ENCODE measurements at regions not wholly inside any gene's neighbourhood (a gene's known extent, or its start where the extent isn't known, plus 50 kb on each side); places are given as distances from the start of the nearest gene placed in this dataset.

- no peak overlapping the region for H2AFZ ChIP-seq (ENCODE audit: low read depth, low read length)
- dilution Hi-C loops (cut with MboI; ENCODE audit: extremely low pct_ligation_motif_present, low sequenced_read_pairs): no loop called here
- H3K9me3 ChIP-seq (replicated peaks; ENCODE audit: control insufficient read depth, insufficient read depth, low read length): no peaks in the 10 kb centered on the region
- H3K27me3 ChIP-seq (ENCODE audit: control insufficient read depth in 2 of 2, insufficient read depth in 2 of 2, low read length in 2 of 2): no peaks in the 10 kb centered on the region
- H4K20me1 ChIP-seq (replicated peaks; ENCODE audit: control insufficient read depth, extremely low read depth, insufficient read depth, low read length): no peaks in the 10 kb centered on the region
- H3K79me2 ChIP-seq (ENCODE audit: control insufficient read depth, insufficient read depth, low read length): no peaks in the 10 kb centered on the region
- intact Hi-C loops (cut with micrococcal nuclease): no loop called here
- H3K4me2 ChIP-seq (ENCODE audit: insufficient read depth, low read length): no peak overlapping the region
- CTCF ChIA-PET: interaction anchor here (1.0 kb wide), 1 partner anchor 14 kb away, joined by 3 read pairs; no protein-coding TSS in a partner anchor
- no peaks in the 10 kb centered on the region for H3K4me1 ChIP-seq (ENCODE audit: control insufficient read depth, extremely low read depth, insufficient read depth, low read length)
- TF ChIP-seq EZH2 (IDR thresholded peaks at IDR 0.05; ENCODE audit: borderline replicate concordance, low read depth, low read length, severe bottlenecking) (no peak), POLR2AphosphoS5 (IDR thresholded peaks at IDR 0.05; ENCODE audit: insufficient read depth, low read depth, low read length) (no peak), FOS (IDR thresholded peaks at IDR 0.05; ENCODE audit: borderline replicate concordance, insufficient read depth, low read length) (no peak), CTCF (IDR thresholded peaks at IDR 0.05; ENCODE audit: extremely low read depth in 1 of 2, insufficient read depth in 1 of 2, low read depth in 1 of 2, low read length in 2 of 2) (no peak), JUN (IDR thresholded peaks at IDR 0.05; ENCODE audit: borderline replicate concordance, insufficient read depth, insufficient read length, low read depth) (no peak), POLR2A (IDR thresholded peaks at IDR 0.05; ENCODE audit: low read depth, low read length) (no peak), MYC (IDR thresholded peaks at IDR 0.05; ENCODE audit: low read depth, low read length) (no peak), MAX (IDR thresholded peaks at IDR 0.05; ENCODE audit: insufficient read depth, insufficient read length) (no peak), GATA2 (IDR thresholded peaks at IDR 0.05; ENCODE audit: insufficient read depth, insufficient read length, low read depth, low read length) (no peak)
- H3K9ac ChIP-seq (replicated peaks; ENCODE audit: extremely low read depth, insufficient read depth, low read length): no peak overlapping the region
- H3K9me1 ChIP-seq (replicated peaks; ENCODE audit: control insufficient read depth, extremely low read depth, insufficient read depth, low read length): no peaks in the 10 kb centered on the region
- no peak overlapping the region for H3K27ac ChIP-seq (ENCODE audit: insufficient read depth, low read depth, low read length)
- DNase-seq (ENCODE audit: low read depth, low spot score): no peak
- no peaks in the 10 kb centered on the region for H3K36me3 ChIP-seq (ENCODE audit: control insufficient read depth in 2 of 2, extremely low read depth in 1 of 2, insufficient read depth in 2 of 2, low read length in 2 of 2)
- POLR2A ChIA-PET: no interaction called here
- H3K4me3 ChIP-seq (replicated peaks in 1 of 3; ENCODE audit: insufficient read depth in 1 of 3, low read depth in 1 of 3, low read length in 3 of 3): no peak overlapping the region
- BruUV-seq (replicated peaks): no TSS peak
- FAIRE-seq: no peak
These were observed 653.0 kb downstream of the RPL10L start for GRCh38 chr14:45998554-45998953.

Data from endothelial cell of umbilical vein (primary cell).